GM12892 (cell line): ENCODE measurements at regions not wholly inside any gene's neighbourhood (a gene's known extent, or its start where the extent isn't known, plus 50 kb on each side); places are given as distances from the start of the nearest gene placed in this dataset.

Experiments
- DNase-seq: peaks from one replicate; pipeline ENCODE4 v3.0.0; 2011; ENCODE audit not compliant: insufficient read length
- FAIRE-seq: peaks from 2 replicates; lab custom pipeline; 2011; peaks lifted over from hg19 to GRCh38; lab: Jason Lieb, UNC
- POLR2A ChIP-seq: IDR thresholded peaks from 2 replicates; pipeline ENCODE4 v1.6.1; 2011; ENCODE audit warnings: low read depth, low read length, control low read depth
- POLR2AphosphoS5 ChIP-seq: IDR thresholded peaks from 2 replicates; pipeline ENCODE4 v1.6.1; 2011; ENCODE audit warnings: low read depth, low read length, control low read depth
- TAF1 ChIP-seq: IDR thresholded peaks from 2 replicates; pipeline ENCODE4 v1.6.1; 2011; ENCODE audit warnings: low read depth, mild to moderate bottlenecking, control low read depth, low read length, borderline replicate concordance

GRCh38 chr10:107434201-107434600 is 269.7 kb upstream of the SORCS1 start:
- DNase-seq, result no peak
- no peak for TF ChIP-seq POLR2AphosphoS5
- no peak for TF ChIP-seq TAF1
- no peak for TF ChIP-seq POLR2A
- FAIRE-seq, result peak; percentile 70

- TF ChIP-seq POLR2AphosphoS5 (no peak), POLR2A (no peak), TAF1 (no peak)
- FAIRE-seq, result no peak
- no peak for DNase-seq
Observed at GRCh38 chr10:107433605-107434004, 269.1 kb upstream of the SORCS1 start.

GRCh38 chr10:107430446-107430845 is 265.9 kb upstream of the SORCS1 start:
- DNase-seq (no peak), FAIRE-seq (no peak)
- TF ChIP-seq POLR2AphosphoS5 (no peak), TAF1 (no peak), POLR2A (no peak)

GRCh38 chr10:107427016-107427415 is 262.5 kb upstream of the SORCS1 start:
- no peak for DNase-seq
- no peak for FAIRE-seq
- no peak for TF ChIP-seq TAF1
- TF ChIP-seq POLR2AphosphoS5, result no peak
- no peak for TF ChIP-seq POLR2A

- TF ChIP-seq TAF1, result no peak
- TF ChIP-seq POLR2AphosphoS5, result no peak
- TF ChIP-seq POLR2A, result no peak
- FAIRE-seq, result peak; percentile 94
- DNase-seq, result no peak
Observed at GRCh38 chr10:107425931-107426553, 261.5 kb upstream of the SORCS1 start.

GRCh38 chr10:107424628-107425027 is 260.1 kb upstream of the SORCS1 start:
- DNase-seq (no peak), FAIRE-seq (no peak)
- TF ChIP-seq POLR2AphosphoS5 (no peak), POLR2A (no peak), TAF1 (no peak)

- TF ChIP-seq POLR2A (no peak), POLR2AphosphoS5 (no peak), TAF1 (no peak)
- FAIRE-seq, result no peak
Observed at GRCh38 chr10:107423903-107424302, 259.4 kb upstream of the SORCS1 start.

GRCh38 chr10:107422681-107423080 is 258.2 kb upstream of the SORCS1 start:
- TF ChIP-seq POLR2A (no peak), TAF1 (no peak), POLR2AphosphoS5 (no peak)
- DNase-seq (no peak), FAIRE-seq (no peak)

More at GRCh38 chr10:107423903-107424302, 259.4 kb upstream of the SORCS1 start:
- no peak for DNase-seq

- TF ChIP-seq TAF1, result no peak
- FAIRE-seq (no peak), DNase-seq (no peak)
Observed at GRCh38 chr10:107420196-107420595, 255.7 kb upstream of the SORCS1 start.

GRCh38 chr10:107418085-107418806 is 253.7 kb upstream of the SORCS1 start:
- FAIRE-seq (no peak), DNase-seq (no peak)
- no peak for TF ChIP-seq POLR2A
- no peak for TF ChIP-seq TAF1
- no peak for TF ChIP-seq POLR2AphosphoS5

GRCh38 chr10:107417446-107417845 is 252.9 kb upstream of the SORCS1 start:
- no peak for TF ChIP-seq POLR2AphosphoS5
- no peak for TF ChIP-seq TAF1
- no peak for TF ChIP-seq POLR2A
- FAIRE-seq (peak; percentile 38), DNase-seq (no peak)

GRCh38 chr10:107415446-107415845 is 250.9 kb upstream of the SORCS1 start:
- peak; percentile 82 for FAIRE-seq
- DNase-seq, result no peak
- TF ChIP-seq POLR2AphosphoS5 (no peak), TAF1 (no peak), POLR2A (no peak)

- TF ChIP-seq POLR2A (no peak), POLR2AphosphoS5 (no peak), TAF1 (no peak)
- FAIRE-seq (peak; percentile 61), DNase-seq (no peak)
Observed at GRCh38 chr10:107413971-107414370, 249.5 kb upstream of the SORCS1 start.

GRCh38 chr10:107409522-107409921 is 245.0 kb upstream of the SORCS1 start:
- FAIRE-seq (peak; percentile 73), DNase-seq (no peak)
- TF ChIP-seq TAF1 (no peak), POLR2AphosphoS5 (no peak), POLR2A (no peak)
